GM18951 (cell line): ENCODE measurements at regions not wholly inside any gene's neighbourhood (a gene's known extent, or its start where the extent isn't known, plus 50 kb on each side); places are given as distances from the start of the nearest gene placed in this dataset.
"Not testable (repeated sequence)": the region's sequence is repeated elsewhere in the genome, so short reads cannot be mapped to it uniquely, and the experiment has no call there.

Experiments used
- POLR2A ChIP-seq: IDR thresholded peaks from 4 replicates; pipeline ENCODE4 v1.6.1; 2011; ENCODE audit warnings: mild to moderate bottlenecking; ENCODE audit not compliant: insufficient read length, insufficient read depth; ENCODE audit errors: extremely low read depth
- in situ Hi-C: fragments of 300-500 bp; cut with MboI; formaldehyde crosslinking; loops from one replicate; pipeline ENCODE4 v1.12.0; 2022; ENCODE audit warnings: low sequenced_read_pairs, mixed read lengths, inconsistent platforms; ENCODE audit not compliant: unreplicated experiment

GRCh38 chr11:128146926-128147605, 440.3 kb downstream of the ETS1 start:
- in situ Hi-C loops = no loop called here
- no peak for TF ChIP-seq POLR2A

- in situ Hi-C loops = not testable (repeated sequence)
Measured at GRCh38 chr11:128140293-128140692, 447.1 kb downstream of the ETS1 start.

GRCh38 chr11:128135451-128135850, 451.9 kb downstream of the ETS1 start:
- in situ Hi-C loops = no loop called here

GRCh38 chr11:128133501-128133900, 453.9 kb downstream of the ETS1 start:
- in situ Hi-C loops = no loop called here
- TF ChIP-seq POLR2A = no peak

More at GRCh38 chr11:128135451-128135850, 451.9 kb downstream of the ETS1 start:
- no peak for TF ChIP-seq POLR2A

GRCh38 chr11:128130052-128130451, 457.3 kb downstream of the ETS1 start:
- no peak for TF ChIP-seq POLR2A
- in situ Hi-C loops = no loop called here

GRCh38 chr11:128125723-128126122, 461.6 kb downstream of the ETS1 start:
- no peak for TF ChIP-seq POLR2A

GRCh38 chr11:128116885-128117284, 470.5 kb downstream of the ETS1 start:
- in situ Hi-C loops = no loop called here
- TF ChIP-seq POLR2A = no peak

More at GRCh38 chr11:128125723-128126122, 461.6 kb downstream of the ETS1 start:
- in situ Hi-C loops = no loop called here

GRCh38 chr11:128116447-128116846, 470.9 kb downstream of the ETS1 start:
- no peak for TF ChIP-seq POLR2A

GRCh38 chr11:128105950-128106349, 481.4 kb downstream of the ETS1 start:
- in situ Hi-C loops = no loop called here
- no peak for TF ChIP-seq POLR2A

More at GRCh38 chr11:128116447-128116846, 470.9 kb downstream of the ETS1 start:
- in situ Hi-C loops = no loop called here

GRCh38 chr11:128105511-128105910, 481.8 kb downstream of the ETS1 start:
- in situ Hi-C loops = no loop called here
- TF ChIP-seq POLR2A = no peak

- in situ Hi-C loops = no loop called here
- TF ChIP-seq POLR2A = no peak
Measured at GRCh38 chr11:128103278-128103873, 484.0 kb downstream of the ETS1 start.

GRCh38 chr11:128098781-128099180, 488.6 kb downstream of the ETS1 start:
- no peak for TF ChIP-seq POLR2A
- in situ Hi-C loops = no loop called here

GRCh38 chr11:128095466-128095981, 491.8 kb downstream of the ETS1 start:
- no peak for TF ChIP-seq POLR2A
- in situ Hi-C loops = no loop called here

GRCh38 chr11:128093689-128094088, 493.7 kb downstream of the ETS1 start:
- in situ Hi-C loops = no loop called here
- no peak for TF ChIP-seq POLR2A
